Umbilical cord (tissue), 1 donor: ENCODE measurements at regions not wholly inside any gene's neighbourhood (a gene's known extent, or its start where the extent isn't known, plus 50 kb on each side); places are given as distances from the start of the nearest gene placed in this dataset.
"Not testable (repeated sequence)": the region's sequence is repeated elsewhere in the genome, so short reads cannot be mapped to it uniquely, and the experiment has no call there.

Experiments used
- DNase-seq: peaks from one replicate; pipeline ENCODE4 v3.0.0-alpha.2; 2015; ENCODE audit warnings: low spot score

DNA sequence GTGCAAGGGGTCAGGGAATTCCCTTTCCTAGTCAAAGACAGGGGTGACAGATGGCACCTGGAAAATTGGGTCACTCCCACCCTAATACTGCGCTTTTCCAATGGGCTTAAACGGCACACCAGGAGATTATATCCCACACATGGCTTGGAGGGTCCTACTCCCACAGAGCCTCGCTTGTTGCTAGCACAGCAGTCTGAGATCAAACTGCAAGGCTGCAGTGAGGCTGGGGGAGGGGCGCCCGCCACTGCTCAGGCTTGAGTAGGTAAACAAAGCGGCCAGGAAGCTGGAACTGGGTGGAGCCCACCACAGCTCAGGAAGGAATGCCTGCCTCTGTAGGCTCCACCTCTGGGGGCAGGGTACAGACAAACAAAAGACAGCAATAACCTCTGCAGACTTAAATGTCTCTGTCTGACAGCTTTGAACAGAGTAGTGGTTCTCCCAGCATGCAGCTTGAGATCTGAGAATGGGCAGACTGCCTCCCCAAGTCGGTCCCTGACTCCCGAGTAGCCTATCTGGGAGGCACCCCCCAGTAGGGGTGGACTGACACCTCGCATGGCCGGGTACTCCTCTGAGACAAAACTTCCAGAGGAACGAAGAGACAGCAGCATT lies 1388.7 kb upstream of the EYS start:
- not testable (repeated sequence) for DNase-seq

DNA sequence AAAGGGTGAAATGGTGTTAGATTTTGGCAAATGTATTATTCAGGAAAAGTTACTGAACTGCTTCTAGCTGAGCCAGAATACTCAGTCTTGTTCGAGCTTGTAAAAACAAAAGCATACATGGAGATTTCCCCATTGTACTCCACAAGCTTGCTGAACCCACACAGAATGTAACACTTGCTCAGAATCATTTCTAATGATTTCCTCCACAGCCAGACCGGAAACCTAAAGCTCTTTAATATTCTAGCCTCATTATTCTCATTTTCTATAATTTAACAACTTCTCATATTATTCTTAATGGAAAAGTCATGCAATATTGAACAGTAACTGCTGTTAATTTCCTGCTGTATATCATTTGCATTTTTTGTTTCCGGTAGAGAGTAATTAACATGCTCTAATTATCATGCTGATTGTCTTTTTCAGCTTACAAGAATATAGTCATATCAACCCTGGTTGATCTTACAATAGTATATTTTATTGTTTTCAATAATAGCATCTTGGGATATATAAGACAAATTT lies 1387.5 kb upstream of the EYS start:
- DNase-seq, result no peak

DNA sequence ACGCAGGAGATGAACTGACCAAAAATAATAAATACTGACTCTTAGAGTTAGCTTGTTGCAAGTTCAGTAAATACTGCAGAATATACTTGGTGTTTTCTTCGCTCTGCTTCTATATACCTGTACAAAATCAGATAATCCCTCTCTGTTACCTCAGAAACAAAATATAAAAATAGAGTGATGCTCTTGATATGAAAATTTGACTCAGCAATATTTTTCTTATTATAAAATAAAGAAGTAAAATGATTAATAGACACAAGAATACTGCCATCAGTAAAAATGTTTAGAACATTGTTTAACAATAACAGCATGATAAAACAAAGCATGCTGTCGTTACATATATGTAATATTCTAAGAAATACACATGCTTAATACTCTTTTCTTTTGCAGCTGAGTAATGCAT lies 1366.9 kb upstream of the EYS start:
- DNase-seq, result no peak

DNA sequence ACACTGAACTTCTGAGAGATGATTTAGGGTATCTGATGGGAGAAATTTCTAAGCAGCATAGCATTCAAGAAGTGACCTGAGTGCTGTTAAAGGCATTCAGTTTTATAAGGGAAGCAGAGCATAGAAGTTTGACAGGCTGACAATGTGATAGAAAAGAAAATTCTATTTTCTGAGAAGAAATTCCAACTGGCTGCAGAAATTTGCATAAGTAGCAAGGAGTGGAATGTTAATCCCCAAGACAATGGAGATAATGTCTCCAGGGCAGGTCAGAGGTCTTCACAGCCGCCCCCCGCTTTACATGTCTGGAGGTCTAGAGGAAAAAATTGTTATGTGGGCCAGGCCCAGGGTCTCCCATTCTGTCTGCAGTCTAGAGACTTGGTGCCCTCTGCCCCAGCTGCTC lies 1361.8 kb upstream of the EYS start:
- DNase-seq, result no peak

DNA sequence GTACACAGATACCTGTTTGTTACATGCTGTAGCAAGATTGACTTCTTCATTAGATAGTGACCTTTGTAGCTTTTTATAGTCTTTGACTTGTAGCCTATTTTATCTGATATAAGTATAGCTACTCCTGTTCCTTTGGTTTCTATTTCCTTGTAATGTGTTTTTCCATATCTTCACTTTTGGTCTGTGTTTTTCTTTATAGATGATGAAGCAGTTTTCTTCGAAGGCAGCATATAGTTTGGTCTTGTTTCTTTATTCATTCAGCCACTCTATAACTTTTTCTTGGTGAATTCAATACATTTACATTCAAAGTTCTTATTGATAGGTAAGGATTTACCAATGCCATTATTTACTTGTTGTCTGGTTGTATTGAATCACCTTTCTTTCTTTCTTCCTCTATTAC lies 1357.3 kb upstream of the EYS start:
- no peak for DNase-seq

DNA sequence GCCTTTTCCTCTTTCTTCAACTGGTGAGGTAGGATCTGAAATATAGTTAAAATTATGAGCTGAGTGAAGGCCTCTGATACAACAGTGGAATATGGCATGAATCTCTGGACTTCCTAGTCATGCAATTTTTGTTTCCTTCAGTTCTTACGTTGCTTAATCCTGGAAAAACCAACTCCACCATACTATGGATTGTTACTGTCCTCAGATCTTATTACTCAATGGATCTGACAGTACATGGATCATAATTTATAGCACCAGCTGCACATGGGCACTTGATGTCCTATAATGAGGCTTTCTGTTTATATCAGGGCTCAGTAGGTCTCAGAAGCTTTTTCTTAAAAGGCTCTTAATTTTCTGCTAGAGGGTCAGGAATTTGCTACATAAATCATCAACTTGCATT lies 1341.0 kb upstream of the EYS start:
- DNase-seq, result no peak

DNA sequence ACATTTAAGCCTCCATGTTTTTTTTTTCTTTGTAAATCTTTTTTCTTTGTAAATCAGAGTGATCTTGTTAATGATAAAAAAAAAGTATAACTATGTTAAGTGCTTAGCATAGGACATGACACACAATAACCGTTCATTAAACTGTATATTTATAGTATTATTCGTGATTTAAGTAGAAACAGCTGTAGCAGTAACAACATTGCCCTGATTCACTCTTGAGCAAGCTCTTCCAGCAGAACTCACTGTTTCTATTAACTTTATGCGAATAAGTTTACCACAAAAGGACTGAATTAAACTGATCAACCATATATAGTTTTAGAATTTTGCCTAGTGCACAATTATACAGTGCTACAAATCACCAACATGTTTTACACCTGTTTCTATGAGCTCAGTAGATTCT lies 1338.0 kb upstream of the EYS start:
- no peak for DNase-seq

DNA sequence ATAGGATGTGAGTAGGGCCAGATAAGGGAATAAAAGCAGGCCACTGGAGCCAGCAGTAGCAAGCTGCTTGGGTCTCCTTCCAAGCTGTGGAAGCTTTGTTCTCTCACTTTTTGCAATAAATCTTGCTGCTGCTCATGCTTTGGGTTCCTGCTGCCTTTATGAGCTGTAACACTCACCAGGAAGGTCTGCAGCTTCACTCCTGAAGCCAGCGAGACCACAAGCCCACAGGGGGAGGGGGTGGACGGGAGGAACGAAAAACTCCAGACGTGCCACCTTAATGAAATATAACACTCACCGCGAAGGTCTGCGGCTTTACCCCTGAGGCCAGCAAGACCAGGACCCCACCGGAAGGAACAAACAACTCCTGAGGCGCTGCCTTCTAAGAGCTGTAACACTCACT lies 1324.4 kb upstream of the EYS start:
- DNase-seq, result no peak

DNA sequence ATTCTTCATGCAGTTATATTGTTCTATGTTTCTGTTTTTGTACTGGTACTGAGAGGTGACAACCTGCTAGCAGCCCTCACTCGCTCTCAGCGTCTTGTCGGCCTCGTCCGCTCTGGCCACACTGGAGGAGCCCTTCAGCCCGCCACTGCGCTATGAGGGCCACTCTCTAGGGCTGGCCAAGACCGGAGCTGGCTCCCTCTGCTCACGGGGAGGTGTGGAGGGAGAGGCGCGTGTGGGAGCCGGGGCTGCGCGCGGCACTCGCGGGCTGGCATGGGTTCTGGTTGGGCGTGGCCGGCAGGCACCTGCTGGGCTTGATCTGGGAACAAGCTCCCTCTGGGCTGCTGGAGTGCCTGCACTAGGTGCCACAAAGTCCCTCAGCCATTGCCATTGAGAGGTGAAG lies 1323.8 kb upstream of the EYS start:
- DNase-seq, result no peak

DNA sequence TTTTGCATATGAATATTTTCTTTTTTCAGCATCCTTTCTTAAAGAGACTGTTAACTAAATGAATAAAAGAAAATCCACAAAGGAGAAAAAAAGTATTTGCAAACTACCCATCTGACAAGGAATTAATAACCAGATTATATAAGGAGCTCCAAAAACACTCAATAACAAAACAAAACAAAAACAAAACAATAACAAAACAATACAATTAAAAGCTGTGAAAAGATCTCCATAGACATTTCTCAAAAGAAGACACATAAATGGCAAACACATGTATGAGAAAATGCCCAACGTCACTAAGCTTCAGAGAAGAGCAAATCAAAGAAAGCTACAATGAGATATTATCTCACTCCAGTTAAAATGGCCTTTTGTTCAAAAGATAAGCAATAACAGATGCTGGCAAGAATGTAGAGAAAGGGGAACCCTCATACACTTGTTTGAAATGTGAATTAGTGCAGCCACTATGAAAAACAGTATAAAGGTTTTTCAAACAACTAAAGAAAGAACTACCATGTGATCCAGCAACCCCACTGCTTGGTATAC lies 1310.0 kb upstream of the EYS start:
- no peak for DNase-seq

DNA sequence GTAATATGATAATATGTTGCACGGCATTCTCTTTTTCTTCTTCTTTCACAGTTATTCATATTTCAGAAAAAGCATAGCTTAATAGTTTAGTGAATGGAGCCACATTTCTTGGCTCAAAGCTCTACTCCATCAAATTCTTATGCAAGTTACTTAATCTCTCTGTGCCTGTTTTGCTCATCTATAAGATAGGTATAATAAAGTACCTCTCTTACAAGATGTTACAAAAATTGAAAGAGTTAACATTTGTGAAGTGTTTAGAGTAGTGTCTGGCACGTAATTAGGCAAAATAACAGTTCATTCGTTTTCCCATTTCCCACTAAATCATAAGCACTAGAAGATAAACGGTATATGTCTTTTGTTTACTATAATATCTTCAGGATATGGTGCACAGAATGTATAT lies 1304.4 kb upstream of the EYS start:
- no peak for DNase-seq

DNA sequence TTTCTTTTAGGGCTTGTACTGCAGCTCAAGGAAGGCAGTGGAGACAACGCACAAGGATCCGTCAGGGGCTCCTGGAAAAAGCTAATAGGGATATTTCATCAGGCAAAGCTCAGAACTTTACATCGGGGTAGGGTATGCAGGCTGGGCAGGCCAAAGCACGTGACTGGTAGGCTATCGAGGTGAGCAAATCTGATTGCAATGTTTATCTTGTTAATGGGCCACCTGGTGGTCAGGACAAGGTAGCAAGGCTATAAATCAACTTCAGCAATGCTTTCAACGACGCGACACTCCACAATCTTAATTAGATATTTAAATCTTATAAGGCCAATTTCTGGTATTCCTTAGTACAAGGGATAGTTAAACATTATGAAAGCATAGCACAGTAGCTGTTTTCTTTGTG lies 1302.8 kb upstream of the EYS start:
- DNase-seq, result no peak

DNA sequence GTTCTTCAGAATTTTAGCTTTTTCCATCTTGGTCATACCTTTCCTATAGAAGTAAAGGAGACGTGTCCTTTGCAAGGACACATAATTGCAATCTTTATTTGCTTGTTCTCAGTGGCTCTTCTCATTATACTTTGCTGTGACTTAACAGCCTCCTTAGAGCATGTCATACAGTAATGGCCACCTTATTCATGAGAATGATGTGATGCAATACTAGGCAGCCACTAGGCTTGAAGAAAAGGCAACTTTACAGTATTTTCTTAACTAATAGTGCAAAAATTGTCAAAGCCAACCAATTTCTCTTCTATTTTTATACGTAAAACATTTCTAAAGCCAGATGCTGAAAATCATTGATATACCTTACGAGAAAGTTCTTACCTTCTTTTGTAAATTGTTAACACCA lies 1296.8 kb upstream of the EYS start:
- no peak for DNase-seq

DNA sequence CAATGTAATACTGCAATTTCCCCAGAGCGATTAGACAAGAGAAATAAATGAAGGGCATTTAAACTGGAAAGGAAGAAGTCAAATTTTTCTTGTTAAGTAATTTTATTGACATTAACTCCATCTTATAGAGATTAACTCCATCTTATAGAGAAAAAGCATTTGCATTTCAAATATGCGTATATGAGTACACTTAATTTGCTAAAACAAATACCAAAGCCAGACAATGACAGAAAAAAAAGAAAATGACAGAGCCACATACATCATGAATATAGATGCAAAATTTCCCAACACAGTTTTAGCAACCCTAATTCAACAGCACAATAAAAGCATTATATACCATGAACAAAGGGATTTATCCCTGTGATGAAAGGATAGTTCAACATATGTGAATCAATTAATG lies 1293.1 kb upstream of the EYS start:
- no peak for DNase-seq

DNA sequence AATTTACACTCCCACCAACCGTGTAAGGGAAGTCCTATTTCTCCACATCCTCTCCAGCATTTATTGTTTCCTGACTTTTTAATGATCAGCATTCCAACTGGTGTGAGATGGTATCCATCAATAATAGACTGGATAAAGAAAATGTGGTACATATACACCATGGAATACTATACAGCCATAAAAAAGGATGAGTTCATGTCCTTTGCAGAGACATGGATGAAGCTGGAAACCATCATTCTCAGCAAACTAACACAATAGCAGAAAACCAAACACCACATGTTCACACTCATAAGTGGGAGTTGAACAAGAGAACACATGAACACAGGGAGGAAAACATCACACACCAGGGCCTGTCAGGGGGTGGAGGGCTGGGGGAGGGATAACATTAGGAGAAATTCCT lies 1290.6 kb upstream of the EYS start:
- DNase-seq, result not testable (repeated sequence)

DNA sequence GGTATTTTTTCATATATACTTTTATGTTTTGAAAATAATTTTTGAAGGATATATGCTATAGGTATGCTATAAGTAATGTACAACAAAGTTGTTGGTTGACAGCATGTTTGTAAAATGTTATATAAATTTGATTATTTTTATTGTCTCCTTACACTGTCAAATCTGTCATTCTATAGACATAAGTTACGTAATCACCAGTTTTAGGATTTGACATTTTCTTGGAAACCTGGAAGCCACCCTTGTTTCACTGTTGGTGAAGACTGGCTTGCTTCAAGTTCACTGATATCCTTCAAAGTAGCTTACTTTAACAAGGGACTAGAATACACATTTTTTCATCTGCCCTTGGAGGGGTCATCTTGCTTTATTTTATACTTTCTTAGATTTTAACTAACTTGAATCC lies 1288.6 kb upstream of the EYS start:
- no peak for DNase-seq

DNA sequence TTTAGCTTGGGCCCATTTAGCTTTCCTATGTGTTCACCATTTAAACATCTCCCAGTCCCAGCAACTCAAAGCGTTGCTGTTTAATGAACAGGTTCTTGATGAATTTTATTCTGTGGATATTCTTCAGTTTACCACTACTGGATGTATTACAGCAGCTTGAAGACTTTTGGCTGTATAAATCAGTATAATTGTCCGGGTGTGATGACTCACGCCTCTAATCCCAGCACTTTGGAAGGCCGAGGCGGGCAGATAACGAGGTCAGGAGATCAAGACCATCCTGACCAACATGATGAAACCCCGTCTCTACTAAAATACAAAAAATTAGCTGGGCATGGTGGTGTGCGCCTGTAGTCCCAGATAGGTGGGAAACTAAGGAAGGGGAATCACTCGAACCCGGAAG lies 1286.7 kb upstream of the EYS start:
- not testable (repeated sequence) for DNase-seq

DNA sequence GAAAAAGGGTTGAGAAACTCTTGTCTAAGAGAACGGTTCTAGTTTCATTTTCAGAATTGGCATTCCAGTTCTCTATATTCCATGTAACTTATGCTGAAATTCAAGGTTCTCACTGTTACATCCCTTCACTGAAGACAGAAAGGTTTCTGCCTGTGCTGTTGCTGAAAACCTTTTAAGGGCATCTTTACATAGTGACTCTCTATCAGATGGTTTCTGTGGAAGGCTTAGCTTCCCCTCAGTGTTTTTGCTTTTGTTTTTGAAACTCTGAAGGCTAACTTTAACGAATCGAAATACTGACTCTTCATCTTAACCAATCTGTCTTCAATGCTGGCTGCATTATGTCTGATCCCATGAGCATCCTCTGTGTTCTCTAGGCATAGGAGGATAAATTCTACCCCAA lies 1286.2 kb upstream of the EYS start:
- DNase-seq, result no peak

DNA sequence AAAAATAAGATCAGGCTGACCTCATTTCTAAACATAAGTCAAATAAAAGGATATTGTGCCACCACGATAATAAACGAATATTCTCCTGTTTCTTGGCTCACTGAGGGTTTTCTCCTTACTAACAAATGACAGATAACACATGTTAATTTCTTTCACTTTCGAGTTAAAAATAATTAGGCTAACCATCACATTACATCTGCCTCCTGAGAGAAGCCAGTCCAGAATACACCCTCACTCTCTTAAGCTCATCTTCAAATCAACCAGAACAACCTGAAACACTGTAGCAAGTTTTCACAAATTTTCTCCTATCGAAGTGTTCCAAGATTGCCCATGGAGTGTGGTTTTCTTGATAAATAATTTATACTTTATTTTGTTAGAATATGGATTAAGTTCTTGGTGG lies 1285.6 kb upstream of the EYS start:
- no peak for DNase-seq

DNA sequence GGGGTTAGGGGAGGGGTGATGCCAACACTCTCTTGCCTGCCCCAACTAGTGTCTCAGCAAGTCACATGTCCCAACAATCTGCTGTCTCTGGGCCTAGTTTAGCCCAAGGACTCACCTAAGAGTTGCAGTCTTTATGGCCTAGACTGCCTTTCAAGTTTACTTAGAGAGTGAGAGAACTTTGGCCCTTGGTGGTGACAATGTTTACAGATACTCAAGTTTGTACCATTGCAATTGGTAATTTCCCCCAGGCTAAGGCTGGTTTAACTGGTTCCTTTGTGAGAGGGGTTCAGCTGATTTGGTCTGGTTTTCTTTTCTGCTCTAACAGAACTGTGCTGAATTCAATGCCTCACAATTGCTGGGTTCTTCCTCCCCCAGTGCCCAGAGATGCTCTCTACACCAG lies 1279.9 kb upstream of the EYS start:
- no peak for DNase-seq

DNA sequence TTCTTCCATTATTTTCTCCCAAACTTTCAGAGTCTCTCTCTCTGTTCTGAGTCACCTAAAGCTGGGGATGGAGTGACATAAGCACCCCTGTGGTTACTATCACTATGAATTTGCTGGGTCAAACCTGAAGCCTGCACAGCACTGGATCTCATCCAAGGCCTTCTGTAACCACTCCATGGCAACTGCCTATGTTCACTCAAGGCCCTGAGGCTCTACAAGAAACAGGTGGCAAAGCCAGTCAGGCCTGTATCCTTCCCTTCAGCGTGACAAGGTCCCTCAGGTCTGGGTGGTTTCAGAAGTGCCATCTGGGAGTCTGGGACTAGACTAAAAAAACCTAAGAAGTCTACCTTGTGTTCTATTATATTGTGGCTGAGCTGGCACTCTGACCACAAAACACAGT lies 1278.8 kb upstream of the EYS start:
- no peak for DNase-seq

DNA sequence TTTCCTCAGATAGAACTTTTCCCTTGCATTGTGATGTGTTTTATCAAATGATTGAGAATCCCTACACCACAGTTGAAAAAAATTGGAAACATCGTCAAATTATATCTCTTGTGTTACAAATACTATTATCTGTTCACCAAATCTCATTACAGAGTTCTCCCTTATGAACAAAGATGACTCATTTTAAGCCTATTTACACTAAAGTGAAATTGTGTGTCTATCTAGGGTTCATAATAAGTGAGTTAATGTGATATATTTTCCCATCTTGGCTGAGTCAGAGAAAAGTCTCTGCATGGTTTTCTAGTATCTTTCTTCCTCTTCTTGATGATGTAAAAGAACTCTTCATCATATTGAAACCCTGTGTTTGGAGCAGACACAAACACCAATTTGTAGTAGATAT lies 1263.3 kb upstream of the EYS start:
- DNase-seq, result no peak

DNA sequence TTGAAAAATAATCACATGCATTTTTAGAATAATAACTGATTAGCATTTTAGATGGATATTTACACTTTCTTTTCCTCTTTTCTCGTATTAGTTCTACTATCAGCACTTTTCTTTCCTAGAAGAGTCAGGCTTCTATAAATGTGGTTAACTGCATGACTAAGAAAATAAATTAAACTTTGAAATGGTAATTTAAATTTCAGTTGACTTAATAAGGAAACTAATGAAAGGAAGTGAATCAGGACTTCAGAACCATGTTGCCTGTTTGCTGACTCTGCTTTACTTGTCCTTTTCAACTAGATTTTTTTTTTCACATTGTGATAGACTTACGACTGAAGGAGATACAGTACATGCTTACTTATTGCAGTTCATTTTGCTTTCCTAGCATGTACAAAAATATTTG lies 1258.2 kb upstream of the EYS start:
- DNase-seq, result no peak

DNA sequence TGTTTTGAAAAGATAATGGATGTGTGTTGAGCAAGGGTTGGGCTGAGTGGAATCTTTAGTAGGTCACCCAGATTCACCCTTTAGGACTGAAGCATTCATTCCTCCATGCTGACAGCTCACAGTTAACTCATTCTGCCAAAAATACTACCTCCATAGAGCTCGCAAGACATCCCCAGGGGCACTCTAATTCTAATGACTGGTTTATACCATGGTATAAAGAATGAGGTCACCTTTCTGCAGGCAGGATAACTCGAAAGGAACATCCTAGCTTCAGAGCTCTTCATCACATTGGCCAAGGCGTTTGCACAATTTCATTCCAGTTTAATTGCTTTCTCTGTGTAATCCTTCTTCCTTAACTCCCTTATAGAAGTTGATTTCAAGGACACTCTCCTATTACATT lies 1257.2 kb upstream of the EYS start:
- DNase-seq, result no peak
